SK-N-SH (cell line): ENCODE measurements at regions not wholly inside any gene's neighbourhood (a gene's known extent, or its start where the extent isn't known, plus 50 kb on each side); places are given as distances from the start of the nearest gene placed in this dataset.

ENCODE experiments used
- CTCF ChIA-PET: fragments of 300-600, 350-600 bp; formaldehyde crosslinking; extraction: SDS; loops from one replicate; lab custom pipeline; 2021; lab: Yijun Ruan, JAX
- POLR2A ChIA-PET: fragments of 350-600 bp; sonication (Branson Sonifier 250); formaldehyde crosslinking; extraction: SDS; loops from one replicate; lab custom pipeline; 2020; ENCODE audit warnings: antibody characterized with exemption, inconsistent platforms; lab: Yijun Ruan, JAX
- DNase-seq: peaks from one replicate; pipeline ENCODE4 v3.0.0; 2012
- H2AFZ ChIP-seq: fragments of 200-600 bp; sonication (generic); 2 replicates; pipeline ENCODE4 v1.8.1; 2016; ENCODE audit warnings: antibody characterized with exemption, mild to moderate bottlenecking, low read depth
- H3F3A ChIP-seq: fragments of 200-600 bp; sonication (generic); replicated peaks from 2 replicates; pipeline ENCODE3; 2016; ENCODE audit warnings: antibody characterized with exemption, mild to moderate bottlenecking; ENCODE audit not compliant: insufficient read depth
- H3K27ac ChIP-seq, 2 experiments: fragments of 200-500 bp in 1 of 2; fragments of 200-600 bp in 1 of 2; sonication (Bioruptor generic) in 1 of 2; sonication (generic), shearing (Covaris generic) in 1 of 2; 2 replicates each; pipeline versions ENCODE4 v1.5.1 to v1.6.1; 2014 to 2016; ENCODE audit warnings: low read depth in 2 of 2, inconsistent platforms in 1 of 2, low read length in 1 of 2, mild to moderate bottlenecking in 1 of 2, mixed read lengths in 1 of 2
- H3K27me3 ChIP-seq: fragments of 200-600 bp; sonication (generic), shearing (Covaris generic); 2 replicates; pipeline ENCODE4 v1.6.1; 2016; ENCODE audit warnings: mixed run types; ENCODE audit not compliant: insufficient read depth
- H3K36me3 ChIP-seq, 2 experiments: fragments of 200-500 bp in 1 of 2; fragments of 200-600 bp in 1 of 2; sonication (Bioruptor generic) in 1 of 2; sonication (generic) in 1 of 2; replicated peaks in 1 of 2; 2 replicates each; pipeline versions ENCODE3 to v1.5.1; 2014 to 2016; ENCODE audit warnings: low read length in 1 of 2, mild to moderate bottlenecking in 1 of 2; ENCODE audit not compliant: insufficient read depth in 2 of 2, control insufficient read depth in 1 of 2
- H3K4me1 ChIP-seq, 2 experiments: fragments of 200-500 bp in 1 of 2; fragments of 200-600 bp in 1 of 2; sonication (Bioruptor generic) in 1 of 2; sonication (generic), shearing (Covaris generic) in 1 of 2; 2 replicates each; pipeline versions ENCODE4 v1.5.1 to v1.6.1; 2014 to 2016; ENCODE audit warnings: low read depth in 1 of 2, low read length in 1 of 2, mixed run types in 1 of 2; ENCODE audit not compliant: insufficient read depth in 2 of 2, control insufficient read depth in 1 of 2
- H3K4me2 ChIP-seq: fragments of 200-600 bp; sonication (generic), shearing (Covaris generic); 2 replicates; pipeline ENCODE4 v1.6.1; 2017; ENCODE audit warnings: mixed run types
- H3K4me3 ChIP-seq, 2 experiments: fragments of 200-500 bp in 1 of 2; fragments of 200-600 bp in 1 of 2; sonication (Bioruptor generic) in 1 of 2; sonication (generic), shearing (Covaris generic) in 1 of 2; 2 replicates each; pipeline versions ENCODE4 v1.5.1 to v1.8.1; 2014 to 2016; ENCODE audit warnings: low read depth in 2 of 2, inconsistent platforms in 1 of 2, low read length in 1 of 2, mild to moderate bottlenecking in 1 of 2, mixed read lengths in 1 of 2, moderate library complexity in 1 of 2
- H3K79me2 ChIP-seq: fragments of 200-600 bp; sonication (generic); 2 replicates; pipeline ENCODE4 v1.8.1; 2017; ENCODE audit warnings: mild to moderate bottlenecking; ENCODE audit not compliant: insufficient read depth
- H3K9ac ChIP-seq: fragments of 200-600 bp; sonication (generic); 2 replicates; pipeline ENCODE4 v1.6.1; 2017; ENCODE audit warnings: mixed run types
- H3K9me2 ChIP-seq: fragments of 200-600 bp; sonication (generic); 2 replicates; pipeline ENCODE4 v1.6.1; 2017; ENCODE audit warnings: mixed run types
- H3K9me3 ChIP-seq: fragments of 200-600 bp; sonication (generic); 2 replicates; pipeline ENCODE4 v1.6.1; 2017; ENCODE audit warnings: mixed run types, mild to moderate bottlenecking, moderate library complexity
- H4K20me1 ChIP-seq: fragments of 200-600 bp; sonication (generic); 2 replicates; pipeline ENCODE4 v1.6.1; 2017; ENCODE audit warnings: mild to moderate bottlenecking, mixed run types; ENCODE audit not compliant: insufficient read depth
- CHD2 ChIP-seq: fragments of 150-350 bp; IDR thresholded peaks from 2 replicates; pipeline ENCODE4 v1.6.1; 2018; ENCODE audit warnings: low read length; ENCODE audit not compliant: partially characterized antibody
- EP300 ChIP-seq, 2 experiments: IDR thresholded peaks; 2 replicates each; pipeline versions ENCODE4 v1.4.0 to v1.6.1; 2012; ENCODE audit warnings: borderline replicate concordance in 1 of 2, low read depth in 1 of 2, low read length in 1 of 2
- FOSL2 ChIP-seq: IDR thresholded peaks from 2 replicates; pipeline ENCODE4 v1.4.0; 2012; ENCODE audit warnings: low read depth, mild to moderate bottlenecking, moderate library complexity, borderline replicate concordance
- FOXM1 ChIP-seq: IDR thresholded peaks from 2 replicates; pipeline ENCODE4 v1.4.0; 2012; ENCODE audit warnings: low read depth, mild to moderate bottlenecking
- GATA2 ChIP-seq: sonication (generic); formaldehyde crosslinking; IDR thresholded peaks from 2 replicates; pipeline ENCODE4 v1.5.0; 2020; ENCODE audit warnings: mild to moderate bottlenecking, missing genetic modification reagents
- IRF3 ChIP-seq: fragments of 150-350 bp; IDR thresholded peaks from 2 replicates; pipeline ENCODE4 v1.6.1; 2016; ENCODE audit warnings: mild to moderate bottlenecking, low read depth, low read length
- MAX ChIP-seq: IDR thresholded peaks from 2 replicates; pipeline ENCODE4 v1.4.0; 2012; ENCODE audit warnings: low read depth
- NRF1 ChIP-seq: IDR thresholded peaks from 2 replicates; pipeline ENCODE4 v1.6.1; 2012; ENCODE audit warnings: low read depth, mild to moderate bottlenecking, low read length
- POLR2AphosphoS5 ChIP-seq: IDR thresholded peaks from 2 replicates; pipeline ENCODE4 v1.6.1; 2012; ENCODE audit warnings: low read depth, low read length
- REST ChIP-seq: IDR thresholded peaks from 2 replicates; pipeline ENCODE4 v1.6.1; 2012; ENCODE audit warnings: mild to moderate bottlenecking, low read depth, low read length, moderate library complexity
- RFX5 ChIP-seq: IDR thresholded peaks from 2 replicates; pipeline ENCODE4 v1.6.1; 2012; ENCODE audit warnings: mild to moderate bottlenecking, improper control_type of control experiment, low read length
- TAF1 ChIP-seq: IDR thresholded peaks from 2 replicates; pipeline ENCODE4 v1.6.1; 2012; ENCODE audit warnings: low read depth, mild to moderate bottlenecking, low read length, moderate library complexity, borderline replicate concordance
- TCF12 ChIP-seq: IDR thresholded peaks from 2 replicates; pipeline ENCODE4 v1.4.0; 2012
- WGBS: methylation state at CpG from one replicate; pipeline ENCODE4 v1.1.6; 2017; ENCODE audit warnings: low lambda C conversion rate; 5-methylcytosine and 5-hydroxymethylcytosine counted together
- TF ChIP-seq, protein P1 (sequence below): fragments of 200-600 bp; sonication (generic); IDR thresholded peaks from 2 replicates; pipeline ENCODE4 v1.6.1; 2017; ENCODE audit warnings: antibody characterized with exemption, mild to moderate bottlenecking, moderate library complexity

GRCh38 chr4:128552586-128552907 lies 257.0 kb upstream of the JADE1 start:
- Histone ChIP-seq H3F3A (peaks cover 10% of the 10 kb centered on the region), H3K4me3 (peak overlapping the region; percentile 51 to 66), H2AFZ (peak overlapping the region; percentile 84), H3K4me2 (peak overlapping the region; percentile 85), H3K9ac (peak overlapping the region; percentile 80; the same call in 1 of the 2 replicates), H3K27ac (peak overlapping the region; percentile 93 to 99), H3K79me2 (no peaks in the 10 kb centered on the region), H3K9me3 (no peaks in the 10 kb centered on the region), H4K20me1 (no peaks in the 10 kb centered on the region), H3K27me3 (no peaks in the 10 kb centered on the region), H3K4me1 (peaks cover 12 to 32% of the 10 kb centered on the region in 2 experiments), H3K9me2 (no peaks in the 10 kb centered on the region), H3K36me3 (no peaks in the 10 kb centered on the region)
- 76% methylated on average over 4 of the region's 4 CpGs for WGBS
- no peak for DNase-seq
- ChIA-PET CTCF (interaction anchor here (0.7 to 2.9 kb wide), 11 partner anchors 18 to 362 kb away, joined by 3 to 34 read pairs (median 4); no protein-coding TSS in a partner anchor), POLR2A (interaction anchor here (0.7 to 2.8 kb wide), 15 partner anchors 10 to 324 kb away, joined by 3 to 17 read pairs (median 6); partner anchors contain the start of gene JADE1)
- TF ChIP-seq FOXM1 (no peak), IRF3 (no peak), TCF12 (no peak), EP300 (IDR thresholded peaks at IDR 0.05; ENCODE audit: borderline replicate concordance in 1 of 2, low read depth in 1 of 2, low read length in 1 of 2) (no peak), GATA2 (no peak), NRF1 (no peak), REST (no peak), RFX5 (no peak), MAX (no peak), CHD2 (no peak), POLR2AphosphoS5 (no peak), TAF1 (no peak), FOSL2 (no peak)
- TF ChIP-seq, protein P1, sequence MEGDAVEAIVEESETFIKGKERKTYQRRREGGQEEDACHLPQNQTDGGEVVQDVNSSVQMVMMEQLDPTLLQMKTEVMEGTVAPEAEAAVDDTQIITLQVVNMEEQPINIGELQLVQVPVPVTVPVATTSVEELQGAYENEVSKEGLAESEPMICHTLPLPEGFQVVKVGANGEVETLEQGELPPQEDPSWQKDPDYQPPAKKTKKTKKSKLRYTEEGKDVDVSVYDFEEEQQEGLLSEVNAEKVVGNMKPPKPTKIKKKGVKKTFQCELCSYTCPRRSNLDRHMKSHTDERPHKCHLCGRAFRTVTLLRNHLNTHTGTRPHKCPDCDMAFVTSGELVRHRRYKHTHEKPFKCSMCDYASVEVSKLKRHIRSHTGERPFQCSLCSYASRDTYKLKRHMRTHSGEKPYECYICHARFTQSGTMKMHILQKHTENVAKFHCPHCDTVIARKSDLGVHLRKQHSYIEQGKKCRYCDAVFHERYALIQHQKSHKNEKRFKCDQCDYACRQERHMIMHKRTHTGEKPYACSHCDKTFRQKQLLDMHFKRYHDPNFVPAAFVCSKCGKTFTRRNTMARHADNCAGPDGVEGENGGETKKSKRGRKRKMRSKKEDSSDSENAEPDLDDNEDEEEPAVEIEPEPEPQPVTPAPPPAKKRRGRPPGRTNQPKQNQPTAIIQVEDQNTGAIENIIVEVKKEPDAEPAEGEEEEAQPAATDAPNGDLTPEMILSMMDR, result no peak
